Smooth muscle cell of the brain vasculature (primary cell): ENCODE measurements at regions not wholly inside any gene's neighbourhood (a gene's known extent, or its start where the extent isn't known, plus 50 kb on each side); places are given as distances from the start of the nearest gene placed in this dataset.

Experiments used
- DNase-seq: peaks from one replicate; pipeline ENCODE4 v3.0.0-alpha.2; 2012; ENCODE audit warnings: low read depth, low spot score

DNA sequence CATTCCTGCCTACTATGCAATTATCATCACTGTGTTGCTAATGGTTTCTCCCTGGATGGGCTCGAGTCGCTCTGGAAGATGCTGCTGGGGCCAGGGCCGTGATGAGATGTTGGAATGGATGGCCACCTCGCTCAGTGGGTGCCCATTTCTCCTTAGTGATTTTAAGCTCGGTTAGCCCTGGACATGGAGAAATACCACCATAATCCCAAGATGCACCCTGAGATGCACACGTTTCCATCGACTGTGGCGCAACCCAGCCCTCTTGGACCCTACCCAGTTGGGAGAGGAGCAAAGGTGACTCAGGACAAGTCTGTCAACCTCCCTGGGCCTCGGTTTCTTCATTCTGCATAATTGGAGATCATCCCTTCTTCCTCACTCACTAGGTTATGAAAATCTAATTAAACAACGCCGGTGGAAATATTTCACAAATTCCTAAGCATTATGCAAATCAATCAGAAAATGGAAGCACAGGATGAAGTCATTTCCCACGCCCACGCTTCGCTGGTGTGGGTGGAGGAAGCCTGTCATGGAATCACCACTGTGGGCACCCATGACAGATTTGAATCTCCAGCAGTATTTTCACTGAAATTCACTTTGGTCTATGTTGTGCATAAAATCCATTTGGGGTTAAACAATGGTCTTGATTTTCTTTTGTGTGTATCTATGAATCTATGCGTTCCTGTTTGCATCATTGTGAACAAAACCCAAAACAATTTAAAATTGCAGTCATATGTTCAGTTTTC lies 195.2 kb downstream of the AXIN2 start:
- DNase-seq = no peak

GRCh38 chr17:65365169-65365568 lies 196.3 kb downstream of the AXIN2 start:
- no peak for DNase-seq

DNA sequence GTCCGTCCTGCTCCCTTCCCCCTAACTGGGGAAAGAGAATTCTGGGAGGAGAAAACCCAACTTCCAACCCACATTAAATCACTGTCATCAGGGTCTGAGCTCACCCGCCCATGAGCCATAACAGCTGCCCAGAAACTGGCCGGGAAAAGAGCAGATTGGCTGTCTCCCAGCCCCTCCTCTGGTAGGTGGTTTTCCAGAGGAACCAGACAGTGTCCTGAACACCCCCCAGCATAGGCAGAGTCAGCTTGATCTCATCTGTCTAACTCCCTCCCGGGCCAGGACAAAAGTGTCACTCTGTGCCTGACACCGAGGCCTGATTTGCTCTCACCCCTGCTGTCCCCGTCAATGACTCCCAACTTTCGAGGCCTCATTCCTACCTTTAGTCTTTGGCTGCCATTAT lies 197.0 kb downstream of the AXIN2 start:
- no peak for DNase-seq

- no peak for DNase-seq
Observed at GRCh38 chr17:65362826-65363225, 198.6 kb downstream of the AXIN2 start.

DNA sequence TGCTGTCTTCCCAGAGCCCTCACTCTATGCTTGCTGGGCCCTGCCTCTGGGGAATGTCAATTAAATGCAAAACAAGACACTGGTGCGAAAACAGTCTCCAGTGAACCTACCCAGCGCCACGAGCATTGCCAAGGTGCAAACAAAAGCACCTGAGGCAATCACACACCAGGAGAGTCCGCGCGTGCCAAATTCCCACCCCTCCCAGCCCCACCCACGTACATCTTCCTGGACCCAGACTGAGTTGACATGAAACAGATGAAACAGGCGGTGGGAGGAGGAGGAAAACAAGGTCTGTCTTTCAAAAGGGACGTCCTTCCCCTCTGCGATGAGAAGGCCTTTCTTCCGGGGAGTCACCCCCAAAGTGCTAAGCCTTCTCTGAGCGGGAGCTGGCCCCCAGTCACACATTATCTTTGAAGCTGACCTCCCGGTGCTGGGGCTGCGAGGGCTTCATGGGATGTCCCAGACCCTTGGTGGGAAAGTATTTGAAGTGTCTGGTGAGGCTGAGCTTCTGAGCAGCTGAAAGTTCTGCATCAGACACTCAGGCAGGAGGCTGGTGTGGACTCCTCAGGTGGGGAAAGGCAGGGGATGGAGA lies 200.4 kb downstream of the AXIN2 start:
- DNase-seq = no peak

- peak; percentile 7 for DNase-seq
Observed at GRCh38 chr17:65359016-65359415, 202.4 kb downstream of the AXIN2 start.

DNA sequence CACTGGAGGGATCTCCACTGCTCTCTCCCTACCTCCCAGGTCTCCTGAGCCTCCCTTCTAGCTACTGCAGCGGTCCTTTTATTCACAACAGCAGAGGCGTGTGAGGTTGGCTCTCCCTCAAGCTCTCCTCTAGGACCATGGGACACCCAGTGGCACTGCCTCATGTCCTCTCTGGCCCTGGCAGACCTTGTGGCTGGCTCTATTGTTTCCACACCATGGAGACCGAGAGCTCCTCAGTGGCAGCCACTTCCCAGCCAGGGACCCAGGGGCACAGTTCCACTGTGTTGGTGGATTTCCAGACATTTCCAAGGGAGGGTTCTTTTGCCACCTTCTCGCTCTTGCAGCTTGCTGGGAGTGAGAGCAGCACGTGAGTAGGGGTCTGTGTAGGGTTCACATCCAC lies 204.9 kb downstream of the AXIN2 start:
- DNase-seq = no peak

DNA sequence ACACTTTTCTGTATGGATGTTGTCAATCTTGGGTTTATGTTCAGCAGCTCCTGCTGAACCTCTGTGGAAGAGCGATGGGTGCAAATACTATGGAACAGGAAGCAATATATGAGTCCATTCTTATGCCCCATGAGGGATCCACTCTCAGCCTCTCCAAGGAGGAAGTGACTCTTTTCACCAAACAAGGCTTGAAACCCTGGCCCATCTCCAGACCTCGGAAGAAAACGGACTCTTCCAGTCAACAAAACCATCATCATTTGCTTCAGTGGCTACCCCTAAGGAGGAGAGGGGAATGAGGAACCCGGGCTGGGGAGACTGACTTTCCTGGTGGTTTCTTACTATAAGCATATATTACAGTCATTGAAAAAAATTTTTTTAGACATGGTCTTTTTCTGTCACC lies 206.2 kb downstream of the AXIN2 start:
- DNase-seq = no peak

GRCh38 chr17:65349916-65350315 lies 211.5 kb downstream of the AXIN2 start:
- no peak for DNase-seq

- DNase-seq = no peak
Observed at GRCh38 chr17:65346166-65346565, 209.0 kb downstream of the RGS9 start.

GRCh38 chr17:65345261-65346005 lies 208.3 kb downstream of the RGS9 start:
- DNase-seq = peak; percentile 82

DNA sequence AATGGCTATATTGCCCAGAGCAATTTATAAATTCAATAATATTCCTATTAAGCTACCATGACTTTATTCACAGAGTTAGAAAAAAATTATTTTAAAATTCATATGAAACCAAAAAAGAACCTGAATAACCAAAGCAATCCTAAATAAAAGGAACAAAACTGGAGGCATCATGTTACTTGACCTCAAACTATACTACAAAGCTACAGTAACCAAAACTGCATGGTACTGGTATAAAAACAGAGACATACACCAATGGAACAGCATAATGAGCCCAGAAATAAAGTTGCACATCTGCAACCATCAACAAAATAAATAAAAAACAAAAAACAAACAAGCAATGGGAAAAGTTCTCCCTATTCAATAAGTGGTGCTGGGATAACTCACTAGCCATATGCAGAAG lies 203.2 kb downstream of the RGS9 start:
- no peak for DNase-seq

DNA sequence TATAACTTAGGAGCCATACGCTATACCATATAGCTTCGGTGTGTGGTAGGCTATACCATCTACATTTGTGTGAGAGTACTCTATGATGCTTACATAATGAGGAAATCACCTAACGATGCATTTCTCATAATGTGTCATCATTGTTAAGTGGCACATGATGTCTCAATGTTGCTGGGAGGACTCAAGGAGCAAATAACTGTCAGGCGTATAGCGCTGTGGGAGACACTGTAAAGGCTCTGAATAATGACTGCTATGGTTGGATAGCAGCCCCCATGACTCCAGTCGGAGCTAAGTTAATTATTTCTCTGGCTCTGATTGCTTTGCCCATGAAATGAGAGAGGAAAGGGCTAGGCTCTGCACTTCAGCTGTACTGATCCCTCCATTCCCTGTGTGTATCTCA lies 197.2 kb downstream of the RGS9 start:
- no peak for DNase-seq

- DNase-seq = no peak
Observed at GRCh38 chr17:65332779-65333178, 195.6 kb downstream of the RGS9 start.

DNA sequence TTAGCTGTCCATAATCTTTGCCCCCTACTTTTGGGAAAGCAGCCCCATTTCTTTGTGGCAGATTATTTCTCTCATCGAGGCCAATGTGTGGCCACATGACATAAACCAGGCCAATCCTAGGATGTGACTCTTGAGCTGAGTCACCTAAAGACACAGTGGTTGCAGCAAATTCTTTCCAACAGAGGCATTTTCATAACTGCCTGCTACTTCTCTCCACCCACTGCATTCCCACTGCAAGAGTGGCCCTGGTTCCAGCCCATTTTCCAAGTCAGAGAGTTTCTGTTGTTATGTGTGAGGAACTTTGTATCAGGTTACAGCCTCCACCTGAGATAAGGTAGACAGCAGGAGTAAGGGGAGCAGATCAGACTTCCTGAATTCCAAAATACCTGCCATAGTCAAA lies 195.2 kb downstream of the RGS9 start:
- no peak for DNase-seq

DNA sequence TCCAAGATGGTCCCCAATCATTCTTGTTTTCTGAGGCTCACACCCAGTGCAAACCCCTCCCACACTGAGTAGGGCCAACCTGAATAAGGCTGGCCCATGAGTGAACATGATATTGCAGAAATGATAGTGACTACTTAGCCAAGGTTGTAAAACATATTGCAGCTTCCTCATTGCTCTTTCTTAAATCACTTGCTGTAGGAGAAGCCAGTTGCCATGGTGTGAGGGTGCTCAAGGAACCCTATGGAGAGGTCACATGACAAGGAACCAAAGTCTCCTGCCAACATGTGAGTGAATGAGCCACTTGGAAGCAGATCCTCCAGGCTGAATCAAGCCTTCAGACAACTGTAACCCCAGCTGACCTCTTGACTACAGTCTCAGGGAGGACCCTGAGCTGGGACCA lies 191.4 kb downstream of the RGS9 start:
- no peak for DNase-seq

GRCh38 chr17:65324611-65325342 lies 187.6 kb downstream of the RGS9 start:
- DNase-seq = no peak

- no peak for DNase-seq
Observed at GRCh38 chr17:65323049-65323448, 185.9 kb downstream of the RGS9 start.

- DNase-seq = no peak
Observed at GRCh38 chr17:65320820-65321219, 183.7 kb downstream of the RGS9 start.

DNA sequence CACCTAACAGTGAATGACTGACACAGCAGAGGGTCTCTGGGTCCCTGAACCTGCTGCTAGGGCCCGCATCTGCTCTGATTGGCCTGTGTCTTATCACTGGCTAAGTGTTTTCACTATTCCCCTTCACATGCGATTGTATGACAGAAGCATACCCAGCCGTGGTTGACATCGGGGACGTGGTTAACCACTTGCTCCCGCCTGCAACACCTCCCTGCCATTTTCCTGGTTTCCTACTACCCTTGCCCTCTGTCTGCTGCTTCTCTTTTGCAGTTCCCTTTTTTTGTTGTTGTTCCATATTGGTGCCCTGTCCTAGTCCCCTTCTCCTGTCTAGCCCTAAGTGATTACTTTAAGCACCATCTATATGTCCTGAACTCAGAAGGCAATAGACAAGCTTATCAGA lies 177.0 kb downstream of the RGS9 start:
- no peak for DNase-seq

DNA sequence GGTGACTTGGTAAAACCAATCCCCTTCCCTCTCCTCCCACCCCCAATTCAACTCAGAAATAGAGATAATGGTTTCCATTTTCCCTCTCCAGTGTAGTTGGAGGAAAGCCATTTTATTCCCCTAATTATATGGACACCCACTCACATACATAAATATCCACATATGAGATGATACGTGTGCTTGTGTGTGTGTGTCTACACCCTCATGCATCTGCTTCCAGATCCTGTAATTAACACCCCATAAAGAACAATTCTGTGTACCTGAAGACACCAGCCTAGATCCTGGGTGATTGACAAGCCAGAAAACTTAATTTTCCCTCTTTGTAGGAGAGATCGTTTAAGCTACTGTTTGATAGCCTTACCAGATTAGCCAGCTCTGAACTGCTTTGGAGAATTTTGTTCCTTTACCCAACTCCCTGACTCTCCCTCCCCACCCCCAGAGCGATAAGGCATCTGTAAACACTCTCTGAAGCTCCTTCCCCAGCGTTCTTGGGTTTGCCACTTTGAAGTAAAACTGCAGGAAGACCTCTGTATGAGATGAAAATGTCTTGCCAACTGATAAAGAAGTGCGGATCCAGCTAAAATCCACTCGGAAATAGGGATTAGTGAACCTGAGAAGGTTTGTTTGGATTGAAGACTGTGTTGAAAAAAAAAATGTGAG lies 175.7 kb downstream of the RGS9 start:
- DNase-seq = no peak

DNA sequence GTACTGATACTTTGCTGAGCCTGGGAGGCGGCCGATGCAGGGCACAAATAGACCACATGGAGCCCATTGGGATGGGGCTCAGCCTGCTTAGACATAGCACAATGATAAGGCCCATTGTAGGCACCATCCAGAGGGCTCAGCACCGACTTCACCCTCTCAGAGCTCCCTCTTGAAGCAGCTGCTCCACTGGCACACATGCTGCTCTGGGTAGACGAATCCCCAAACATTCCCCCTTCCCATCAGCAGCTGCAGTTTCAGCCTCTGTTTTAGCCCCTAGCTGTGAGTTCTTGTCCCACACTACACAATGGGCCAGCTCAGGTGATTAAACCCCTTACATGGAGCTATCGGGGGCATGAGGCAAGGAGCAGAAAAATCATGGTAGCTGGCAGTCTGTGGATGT lies 174.1 kb downstream of the RGS9 start:
- no peak for DNase-seq
